NOMO-1 treated with dmso at 0.1 percent for 144 hours (cell line): ENCODE measurements at regions not wholly inside any gene's neighbourhood (a gene's known extent, or its start where the extent isn't known, plus 50 kb on each side); places are given as distances from the start of the nearest gene placed in this dataset.

Source experiments
- DNase-seq: peaks from one replicate; lab custom pipeline; 2025; ENCODE audit not compliant: unreplicated experiment; lab: John Stamatoyannopoulos, UW

GRCh38 chr13:22468824-22469223 lies 712.0 kb upstream of the SGCG start:
- no peak for DNase-seq

- no peak for DNase-seq
These were observed 711.3 kb upstream of the SGCG start for GRCh38 chr13:22469452-22469851.

DNA sequence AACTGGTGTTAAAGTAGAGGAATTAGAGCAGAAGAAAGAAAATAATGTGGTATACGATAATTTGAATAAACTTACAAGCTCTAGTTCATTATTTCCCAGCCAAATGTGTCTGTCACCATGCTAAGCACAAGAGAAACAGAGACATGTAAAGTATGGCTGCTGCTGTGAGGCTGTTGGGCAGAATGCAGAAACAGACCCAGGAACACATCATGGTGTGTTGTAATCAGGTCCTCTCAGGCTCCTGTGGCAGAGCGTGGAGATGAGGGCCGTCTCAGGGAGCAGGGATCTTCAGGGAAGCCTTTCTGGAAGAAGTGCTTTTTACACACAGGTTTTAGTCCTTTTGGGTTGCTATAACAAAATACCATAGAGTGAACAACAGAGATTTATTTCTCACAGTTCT lies 710.7 kb upstream of the SGCG start:
- no peak for DNase-seq

GRCh38 chr13:22482496-22483000 lies 698.2 kb upstream of the SGCG start:
- peak; percentile 70 for DNase-seq

DNA sequence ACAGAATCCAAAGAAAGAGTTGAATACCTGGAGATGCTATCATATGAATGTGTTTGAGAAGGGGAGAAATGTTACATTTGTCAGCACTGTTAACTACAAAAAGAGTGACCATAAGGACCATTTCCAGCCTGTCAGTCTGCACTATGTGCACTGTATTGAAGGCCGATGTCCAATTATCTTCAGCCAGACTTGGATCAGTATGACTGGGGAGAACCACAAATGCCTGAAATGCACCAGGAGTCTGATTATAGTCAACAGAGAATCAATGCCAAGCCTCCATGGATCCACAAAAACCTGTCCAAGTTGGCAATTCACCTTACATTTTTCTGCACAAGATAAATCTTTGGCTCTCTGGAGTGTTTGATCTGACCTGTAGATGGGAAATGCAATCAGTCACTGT lies 697.5 kb upstream of the SGCG start:
- no peak for DNase-seq

DNA sequence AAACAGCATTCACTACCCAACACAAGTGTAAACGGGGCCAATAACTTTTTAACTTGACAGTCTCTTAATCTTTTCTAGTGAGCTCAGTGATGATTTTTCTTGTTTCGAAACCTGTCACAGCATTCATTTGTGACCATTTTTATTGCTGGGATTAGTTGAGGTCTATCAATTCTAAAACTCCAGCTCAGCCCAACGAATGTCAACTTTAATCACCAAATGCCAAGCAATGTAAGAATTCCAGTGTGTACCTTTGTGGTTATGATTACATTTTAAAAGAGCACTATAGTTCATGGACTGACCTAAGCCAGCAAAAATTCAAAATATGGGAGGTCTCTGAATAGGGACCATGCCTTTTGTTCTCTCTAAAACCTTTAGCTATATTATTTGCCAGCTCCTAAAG lies 694.3 kb upstream of the SGCG start:
- no peak for DNase-seq

DNA sequence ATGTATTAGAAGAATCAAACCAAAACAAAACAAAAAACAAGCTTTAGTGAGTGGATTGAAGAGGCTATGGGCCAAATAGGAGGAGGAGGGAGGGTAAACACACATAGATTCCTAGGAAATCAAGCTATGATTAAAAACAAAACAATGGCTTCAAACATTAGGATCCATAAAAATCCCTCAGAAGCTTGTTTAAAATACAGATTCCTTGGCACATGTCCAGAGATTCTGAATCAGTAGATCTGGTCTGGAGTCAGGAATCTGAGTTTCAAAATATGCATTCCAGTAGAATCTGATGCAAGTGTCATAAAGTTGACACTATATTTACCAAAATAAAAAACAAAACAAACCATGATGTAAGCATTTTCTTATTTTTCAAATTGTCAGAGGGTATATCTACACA lies 692.8 kb upstream of the SGCG start:
- DNase-seq, result no peak

GRCh38 chr13:22489771-22490170 lies 691.0 kb upstream of the SGCG start:
- no peak for DNase-seq

DNA sequence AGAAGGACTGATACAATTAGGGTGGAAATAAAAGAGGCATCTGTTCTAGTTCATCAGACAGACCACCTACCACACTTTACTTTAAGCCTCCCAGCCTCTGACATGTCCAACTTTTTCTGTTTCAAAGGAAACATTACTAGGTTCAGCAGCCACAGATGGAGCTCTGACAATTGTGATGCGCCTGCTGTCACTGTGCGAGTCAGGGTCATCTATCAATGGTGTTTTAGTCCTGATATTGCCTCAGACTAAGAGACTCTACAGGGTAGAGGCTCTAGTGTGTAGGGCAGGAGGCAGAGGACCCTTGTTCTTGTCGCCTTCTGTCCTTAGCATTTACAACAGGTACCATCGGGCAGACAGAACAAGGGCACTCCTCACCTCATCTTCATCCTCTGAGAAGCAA lies 685.0 kb upstream of the SGCG start:
- no peak for DNase-seq

DNA sequence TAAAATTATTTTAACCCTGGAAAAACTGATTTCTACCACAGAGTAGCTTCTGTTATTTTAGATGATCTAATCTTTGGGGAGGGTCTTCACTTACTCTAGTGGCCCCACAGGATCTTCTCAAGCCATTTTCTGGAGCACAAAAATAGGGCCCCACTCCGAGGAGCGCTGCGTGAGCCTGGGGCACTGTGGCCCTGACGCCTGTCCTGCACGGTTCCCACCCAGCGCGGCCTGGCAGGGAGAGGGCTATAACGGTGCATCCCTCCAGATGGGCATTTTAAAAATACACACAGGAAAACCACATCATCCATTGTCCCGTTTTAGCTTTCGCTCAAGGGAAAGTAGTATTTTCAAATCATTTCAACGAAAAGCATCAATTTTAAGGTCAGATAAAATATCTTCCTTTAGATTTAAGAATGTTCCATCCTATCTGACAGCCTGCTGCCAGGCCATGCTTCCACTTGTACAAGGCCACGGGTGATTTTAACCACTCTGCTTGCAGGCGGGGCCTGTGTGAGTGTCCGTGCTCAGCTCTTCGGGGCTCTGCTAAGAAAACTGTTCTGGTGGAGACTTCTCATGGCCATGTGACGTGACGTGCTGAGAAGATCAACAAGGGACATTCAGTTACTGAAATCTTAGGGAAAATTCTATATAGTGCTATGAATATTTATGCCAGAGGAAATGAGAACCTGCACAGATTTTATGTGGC lies 683.8 kb upstream of the SGCG start:
- DNase-seq, result no peak

GRCh38 chr13:22497991-22498780 lies 682.6 kb upstream of the SGCG start:
- no peak for DNase-seq

DNA sequence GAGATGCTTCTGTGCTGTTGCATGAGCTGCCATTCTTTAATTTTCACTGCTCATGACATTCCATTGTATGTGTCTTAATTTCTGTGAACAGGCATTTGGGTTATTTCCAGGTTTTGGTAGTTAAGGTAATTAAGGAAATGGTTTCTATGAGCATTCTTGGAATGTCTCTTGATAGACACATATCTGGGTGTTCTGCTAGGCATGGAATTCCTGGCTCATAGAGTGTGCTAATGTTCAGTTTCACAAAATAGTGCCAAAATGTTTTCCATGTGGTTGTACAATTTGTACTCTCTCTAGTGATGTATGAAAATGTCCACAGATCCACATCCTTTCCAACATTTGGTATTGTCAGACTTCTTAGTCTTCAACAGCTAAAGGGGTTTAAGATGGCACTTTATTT lies 680.9 kb upstream of the SGCG start:
- DNase-seq, result no peak

DNA sequence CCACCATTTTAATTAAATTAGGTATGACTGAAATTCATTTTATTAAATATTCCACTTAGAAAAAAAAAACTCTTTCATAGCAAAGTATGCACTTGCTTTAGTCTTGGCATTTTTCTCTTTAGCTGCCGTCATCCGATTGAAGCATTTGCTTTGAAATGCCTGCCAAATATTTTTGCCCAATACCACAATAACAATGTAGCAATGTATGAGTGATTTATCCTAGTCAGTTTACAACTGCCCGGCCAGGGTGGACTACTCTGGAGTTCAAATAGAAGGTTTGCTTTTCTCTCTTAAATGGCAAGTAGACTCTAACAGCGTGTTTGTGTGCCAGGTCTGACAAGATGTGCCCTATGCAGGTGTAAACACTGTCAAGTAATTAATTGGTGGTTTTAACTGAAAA lies 675.3 kb upstream of the SGCG start:
- DNase-seq, result no peak

DNA sequence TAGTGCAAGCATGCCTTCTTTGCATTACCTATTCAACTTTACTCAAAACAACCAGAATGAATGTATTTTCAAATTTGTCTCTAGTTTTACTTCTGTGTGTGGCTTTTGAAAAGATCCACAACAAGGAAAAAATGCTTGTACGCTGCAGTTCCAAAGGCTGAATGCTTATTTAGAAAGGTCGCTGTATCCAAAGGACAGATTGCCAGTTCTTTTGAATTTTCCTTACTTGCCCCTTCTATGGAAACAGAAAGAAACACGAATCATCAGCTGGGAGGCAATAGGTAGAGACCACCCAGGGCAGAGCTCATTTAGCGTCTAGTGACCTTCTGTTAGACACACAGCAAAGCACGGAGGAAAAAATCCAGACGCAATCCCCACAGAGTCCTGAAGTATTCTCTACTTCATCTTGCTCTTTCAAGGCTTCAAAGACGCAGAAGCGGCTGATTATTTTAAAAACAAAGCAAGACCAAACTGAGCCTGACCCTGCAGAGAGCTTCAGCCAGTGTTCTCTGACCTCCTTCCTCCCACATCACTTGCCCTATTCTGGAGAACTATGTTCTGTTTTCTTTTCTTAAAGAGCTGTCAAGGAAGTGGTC lies 674.6 kb upstream of the SGCG start:
- DNase-seq, result no peak

DNA sequence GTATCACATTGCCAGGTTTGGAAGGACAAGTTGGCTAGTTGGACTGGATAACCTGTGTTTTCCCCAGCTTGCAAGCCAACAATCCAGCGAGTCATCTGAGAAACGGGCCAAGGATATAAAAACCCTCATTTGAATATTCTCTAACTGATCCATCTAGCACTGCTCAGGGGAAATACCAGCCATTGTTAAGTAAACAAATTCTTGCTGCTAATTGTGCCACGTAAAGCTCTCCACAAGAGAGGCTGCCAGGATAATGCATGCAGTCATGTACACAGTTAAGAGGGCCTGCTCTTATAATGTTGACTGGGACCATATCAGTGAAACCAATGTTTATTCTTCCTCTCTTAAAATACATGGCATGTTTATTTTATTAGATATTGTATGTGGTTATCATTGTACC lies 663.2 kb upstream of the SGCG start:
- no peak for DNase-seq

DNA sequence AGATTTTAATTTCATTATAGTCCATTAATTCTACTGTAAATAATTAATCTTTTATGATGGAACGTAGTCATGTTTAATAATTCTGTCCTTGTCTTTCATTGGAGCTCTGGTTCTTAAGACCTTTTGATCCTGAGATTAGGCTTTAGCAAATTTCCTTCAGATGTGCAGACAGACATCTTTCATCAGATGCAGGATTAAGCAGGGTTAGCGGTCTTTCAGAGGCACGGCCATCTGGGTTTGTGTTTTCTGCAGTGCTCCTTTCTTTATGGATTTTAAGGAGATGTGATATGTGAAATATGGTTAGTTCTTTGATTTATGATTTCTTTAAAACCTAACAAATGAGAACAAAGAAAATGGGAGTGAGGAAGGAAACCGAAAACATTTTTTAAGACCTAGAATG lies 643.9 kb upstream of the SGCG start:
- DNase-seq, result no peak

- DNase-seq, result no peak
These were observed 642.4 kb upstream of the SGCG start for GRCh38 chr13:22538400-22538799.

- no peak for DNase-seq
These were observed 631.7 kb upstream of the SGCG start for GRCh38 chr13:22549126-22549525.

DNA sequence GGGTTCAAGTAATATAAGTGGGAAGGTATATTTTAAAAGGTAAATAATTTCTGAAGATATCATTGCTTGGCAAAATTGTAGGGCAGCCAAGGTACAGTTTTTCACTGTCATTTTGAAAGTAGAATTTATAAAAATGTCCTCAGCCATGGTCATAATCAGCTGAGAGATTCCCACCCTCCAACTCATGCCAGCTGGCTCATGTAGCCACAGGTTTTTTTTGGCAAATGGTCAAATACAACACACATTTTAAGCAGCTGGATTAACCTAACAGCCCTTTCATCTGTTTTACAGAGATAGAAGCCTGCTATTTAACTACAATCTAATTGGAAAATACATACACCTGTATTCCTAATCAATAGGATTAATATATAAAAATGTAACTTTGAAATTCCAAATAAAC lies 619.2 kb upstream of the SGCG start:
- DNase-seq, result no peak

- DNase-seq, result no peak
These were observed 618.7 kb upstream of the SGCG start for GRCh38 chr13:22562116-22562515.

DNA sequence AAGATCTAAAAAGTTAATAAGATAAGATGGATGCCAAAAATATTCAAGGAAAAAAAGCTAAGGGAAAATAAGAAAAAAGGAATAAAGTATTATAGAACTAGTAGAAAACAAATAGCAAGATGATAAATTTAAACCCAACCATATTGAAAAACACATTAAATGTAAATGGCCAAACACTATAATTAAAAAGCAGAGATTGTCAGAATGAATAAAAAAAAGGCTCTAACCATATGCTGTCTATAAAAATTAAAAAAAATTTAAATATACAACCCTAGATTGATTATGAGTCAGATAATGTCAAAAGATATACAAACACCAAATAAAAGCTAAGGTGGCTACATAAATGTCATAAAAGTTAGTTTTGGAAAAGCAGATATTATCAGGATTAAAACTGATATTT lies 617.5 kb upstream of the SGCG start:
- no peak for DNase-seq

GRCh38 chr13:22569811-22570210 lies 611.0 kb upstream of the SGCG start:
- DNase-seq, result no peak
